ENCODE measurements at regions not wholly inside any gene's neighbourhood (a gene's known extent, or its start where the extent isn't known, plus 50 kb on each side); places are given as distances from the start of the nearest gene placed in this dataset.

GRCh38 chr16:85162478-85163277 lies 50.4 kb upstream of the CIBAR2 start:
- DNase-seq (ENCODE audit: low read depth): peak; percentile 79

DNA sequence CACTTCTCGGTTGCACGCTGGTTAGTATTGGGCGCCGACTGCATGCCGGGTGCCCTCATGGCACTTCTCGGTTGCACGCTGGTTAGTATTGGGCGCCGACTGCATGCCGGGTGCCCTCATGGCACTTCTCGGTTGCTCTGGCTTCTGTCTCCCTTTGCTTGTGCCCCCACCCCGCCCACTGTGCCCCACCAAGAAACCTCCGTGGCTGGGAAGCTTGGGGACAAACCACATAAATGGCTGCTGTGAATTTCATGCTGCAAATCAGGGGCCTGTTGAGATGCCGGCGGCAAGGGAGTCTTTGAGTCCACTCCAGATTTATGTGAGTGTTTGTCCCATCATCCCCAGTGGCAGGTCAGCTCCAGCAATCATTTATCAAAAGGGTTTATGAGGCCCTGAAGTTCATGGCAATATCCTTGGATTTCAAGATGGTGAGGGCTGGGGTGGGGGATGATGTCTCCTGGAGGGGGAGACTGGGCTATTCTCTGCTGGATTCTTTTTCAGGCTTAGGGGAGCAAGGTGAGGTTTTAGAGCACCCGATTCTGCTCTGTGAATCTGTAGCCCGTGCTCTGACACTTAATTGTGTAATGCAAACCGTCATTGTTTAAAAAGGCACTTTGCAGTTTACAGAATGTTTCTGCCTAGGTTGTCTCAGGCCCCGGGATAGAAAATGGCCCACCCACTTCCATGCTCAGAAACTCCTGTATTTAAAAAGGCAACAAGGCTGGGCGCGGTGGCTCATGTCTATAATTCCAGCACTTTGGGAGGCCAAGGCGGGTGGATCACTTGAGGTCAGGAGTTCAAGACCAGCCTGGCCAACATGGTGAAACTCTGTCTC lies 51.2 kb upstream of the CIBAR2 start:
- DNase-seq (ENCODE audit: low read depth): no peak

- no peak for DNase-seq (ENCODE audit: low read depth)
Measured at GRCh38 chr16:85164431-85164830, 52.2 kb upstream of the CIBAR2 start.

- no peak for DNase-seq (ENCODE audit: low read depth)
Measured at GRCh38 chr16:85164838-85165516, 52.7 kb upstream of the CIBAR2 start.

DNA sequence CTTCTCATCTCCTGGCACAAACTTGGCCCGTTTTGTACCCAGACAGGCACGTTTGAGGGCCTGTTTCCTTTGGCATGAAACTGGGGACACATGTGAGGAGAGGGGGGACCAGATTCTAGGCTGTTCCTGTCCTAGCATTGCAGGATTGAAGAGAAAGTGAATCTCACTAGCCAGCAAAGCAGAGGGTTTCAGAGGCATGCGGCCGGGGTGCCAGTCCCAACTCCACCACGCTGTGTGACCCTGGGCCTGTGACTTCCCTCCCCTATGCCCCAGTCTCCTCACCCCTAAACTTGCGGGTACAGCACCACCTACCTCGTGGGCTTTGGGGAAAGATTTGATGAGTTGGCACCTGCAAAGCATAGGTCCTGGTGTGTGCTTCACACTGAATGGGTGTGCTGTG lies 53.5 kb upstream of the CIBAR2 start:
- DNase-seq (ENCODE audit: low read depth): no peak

GRCh38 chr16:85166281-85166680 lies 54.0 kb upstream of the CIBAR2 start:
- no peak for DNase-seq (ENCODE audit: low read depth)

GRCh38 chr16:85166699-85167588 lies 54.7 kb upstream of the CIBAR2 start:
- no peak for DNase-seq (ENCODE audit: low read depth)

GRCh38 chr16:85167589-85168537 lies 55.6 kb upstream of the CIBAR2 start:
- DNase-seq (ENCODE audit: low read depth): no peak

DNA sequence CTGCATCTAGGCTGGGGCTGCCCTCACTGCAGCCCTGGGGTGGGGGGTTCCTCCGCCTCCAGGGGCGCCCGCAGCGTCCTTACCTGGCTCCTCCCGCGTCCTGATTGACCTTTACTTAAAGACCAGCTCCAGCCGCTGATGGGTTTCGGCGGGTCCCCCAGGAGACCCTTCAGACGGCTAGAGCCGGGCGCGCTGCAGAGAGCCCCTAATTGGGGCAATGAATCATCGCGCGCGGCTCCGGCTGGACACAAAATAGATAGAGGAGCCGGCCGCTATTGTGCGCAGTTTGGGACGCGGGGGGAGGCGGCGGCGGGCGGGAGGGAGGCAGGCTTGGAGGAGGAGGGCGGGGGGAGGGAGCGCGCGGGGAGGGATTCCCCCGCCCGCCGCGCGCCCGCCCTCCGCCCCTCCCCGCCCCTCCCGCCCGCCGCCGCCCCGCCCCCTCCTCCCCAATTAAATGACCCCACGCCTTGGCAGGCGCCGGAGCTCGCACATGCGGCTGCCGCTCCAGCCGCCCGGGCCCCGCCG lies 56.5 kb upstream of the CIBAR2 start:
- DNase-seq (ENCODE audit: low read depth): peak; percentile 55

- DNase-seq (ENCODE audit: low read depth): peak; percentile 64
Measured at GRCh38 chr16:85169333-85170065, 57.2 kb upstream of the CIBAR2 start.

DNA sequence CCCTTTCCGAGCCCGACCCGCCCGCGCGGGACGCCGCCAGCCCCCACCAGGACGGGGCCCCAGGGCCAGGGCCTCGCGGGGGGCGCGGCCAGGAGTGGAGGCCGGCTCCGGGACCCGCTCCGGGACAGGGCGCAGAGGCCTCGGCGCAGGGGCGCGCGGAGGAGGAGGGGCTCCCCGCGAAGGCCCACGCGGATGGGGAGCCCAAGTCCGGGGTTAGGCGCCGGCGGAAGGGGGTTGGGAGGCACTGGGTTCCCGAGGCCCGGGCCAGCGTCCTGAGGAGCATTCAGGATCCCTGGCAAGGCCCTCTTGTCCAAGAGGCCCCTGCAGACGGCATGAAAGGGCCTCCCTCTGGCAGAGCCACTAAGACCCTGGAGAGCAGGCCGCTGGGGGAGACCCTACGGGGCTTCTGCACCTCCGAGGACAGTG lies 57.8 kb upstream of the CIBAR2 start:
- no peak for DNase-seq (ENCODE audit: low read depth)

DNA sequence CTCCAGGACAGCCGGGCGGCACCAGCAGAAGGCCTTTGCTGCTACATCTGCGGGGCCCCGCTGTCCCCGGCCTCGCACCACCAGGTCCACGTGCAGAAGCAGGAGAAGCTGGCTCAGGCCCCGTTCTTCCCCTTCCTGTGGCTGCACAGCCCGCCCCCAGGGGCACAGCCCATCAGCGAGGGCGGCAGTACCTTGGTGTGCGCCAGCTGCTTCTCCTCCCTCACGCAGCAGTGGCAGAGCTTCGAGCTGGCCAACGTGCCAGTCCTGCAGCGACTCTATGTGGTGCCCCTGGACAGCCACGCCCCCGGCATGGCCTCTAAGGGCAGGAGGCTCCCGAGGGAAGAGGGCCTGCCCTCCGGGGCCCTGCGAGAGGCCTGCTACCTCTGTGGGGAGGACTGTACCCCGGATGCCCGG lies 58.3 kb upstream of the CIBAR2 start:
- no peak for DNase-seq (ENCODE audit: low read depth)

DNA sequence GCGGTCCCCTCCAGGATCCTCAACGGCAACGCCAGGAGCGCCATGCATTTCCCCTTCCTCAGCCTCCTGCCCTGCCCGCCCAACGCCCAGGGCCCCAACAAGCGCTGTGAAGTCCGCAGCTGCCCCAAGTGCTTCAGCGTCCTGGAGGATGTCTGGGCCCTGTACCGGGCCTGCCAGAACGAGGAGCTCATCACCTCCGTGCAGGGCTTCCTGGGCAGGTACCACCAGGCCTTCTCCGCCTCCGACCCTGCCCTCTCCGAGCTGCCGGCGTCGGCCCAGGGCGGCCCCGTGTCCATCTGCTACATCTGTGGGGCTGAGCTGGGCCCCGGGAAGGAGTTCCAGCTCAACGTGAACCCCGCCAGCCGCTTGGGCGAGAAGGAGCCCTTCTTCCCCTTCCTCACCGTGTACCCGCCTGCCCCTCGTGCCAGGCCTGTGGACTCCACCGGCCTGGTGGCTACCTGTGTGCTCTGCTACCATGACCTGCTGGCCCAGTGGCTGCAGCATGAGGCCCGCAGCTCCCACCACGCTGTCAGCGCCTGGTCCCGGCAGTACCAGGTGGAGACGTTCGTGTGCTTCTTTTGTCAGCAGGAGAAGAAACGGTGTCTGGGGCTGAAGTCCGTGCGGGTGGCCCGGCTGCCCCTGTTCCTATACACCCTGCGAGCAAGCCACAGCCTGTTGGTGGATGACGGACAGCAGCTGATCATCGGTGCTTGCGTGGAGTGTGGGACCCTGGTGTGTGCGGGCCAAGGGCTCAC lies 58.9 kb upstream of the CIBAR2 start:
- DNase-seq (ENCODE audit: low read depth): no peak

GRCh38 chr16:85171759-85172454 lies 59.6 kb upstream of the CIBAR2 start:
- peak; percentile 33 for DNase-seq (ENCODE audit: low read depth)

DNA sequence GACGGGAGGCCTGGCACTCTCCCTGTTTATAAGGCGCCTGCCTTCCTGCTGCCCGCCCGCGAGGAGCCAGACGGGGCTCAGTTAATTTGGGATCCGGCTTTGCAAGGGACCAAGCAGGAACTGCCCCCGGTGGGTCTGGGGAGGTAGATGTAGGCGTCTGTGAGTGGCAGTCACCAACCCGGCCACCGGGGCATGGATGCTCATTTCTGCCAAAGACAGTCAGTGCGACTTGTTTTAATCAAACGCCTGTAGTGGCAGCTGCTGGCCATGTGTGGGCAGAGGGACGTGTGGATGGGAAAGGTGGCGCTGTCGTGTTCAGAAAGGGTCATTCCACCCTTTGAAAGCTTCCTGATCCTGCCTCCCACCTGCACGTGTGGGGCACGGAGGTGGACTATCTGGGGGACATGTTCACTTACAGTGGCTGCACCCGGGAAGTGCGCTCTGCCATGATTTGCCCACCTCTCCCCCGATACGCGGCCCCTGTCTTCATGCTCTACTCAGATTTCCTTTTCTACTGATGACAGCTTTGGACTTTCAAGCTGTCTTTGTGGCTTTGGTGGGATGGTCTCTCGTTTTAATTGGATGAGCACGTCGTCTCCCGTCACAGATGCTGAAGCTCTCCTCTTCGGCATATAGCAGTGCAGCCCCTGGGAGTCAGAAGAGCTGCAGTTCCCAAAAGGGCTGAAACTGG lies 60.3 kb upstream of the CIBAR2 start:
- DNase-seq (ENCODE audit: low read depth): peak; percentile 25

GRCh38 chr16:85173146-85173980 lies 61.1 kb upstream of the CIBAR2 start:
- peak; percentile 97 for DNase-seq (ENCODE audit: low read depth)
